Activated CD4-positive, CD25-positive, alpha-beta regulatory T cell treated with anti-CD3 and anti-CD28 coated beads, Interleukin-2, amount 50 U/mL, for 72 hours (primary cell): ENCODE measurements at regions not wholly inside any gene's neighbourhood (a gene's known extent, or its start where the extent isn't known, plus 50 kb on each side); places are given as distances from the start of the nearest gene placed in this dataset.
"Not testable (repeated sequence)": the region's sequence is repeated elsewhere in the genome, so short reads cannot be mapped to it uniquely, and the experiment has no call there.

ENCODE experiments used
- DNase-seq: peaks from one replicate; pipeline ENCODE4 v3.0.0; 2021

- not testable (repeated sequence) for DNase-seq
These were observed 131.5 kb upstream of the MED13 start for GRCh38 chr17:62196587-62196986.

GRCh38 chr17:62194401-62194800 is 129.3 kb upstream of the MED13 start:
- no peak for DNase-seq

GRCh38 chr17:62193249-62193648 is 128.2 kb upstream of the MED13 start:
- DNase-seq: no peak

- DNase-seq: no peak
These were observed 126.6 kb upstream of the MED13 start for GRCh38 chr17:62191390-62192361.

DNA sequence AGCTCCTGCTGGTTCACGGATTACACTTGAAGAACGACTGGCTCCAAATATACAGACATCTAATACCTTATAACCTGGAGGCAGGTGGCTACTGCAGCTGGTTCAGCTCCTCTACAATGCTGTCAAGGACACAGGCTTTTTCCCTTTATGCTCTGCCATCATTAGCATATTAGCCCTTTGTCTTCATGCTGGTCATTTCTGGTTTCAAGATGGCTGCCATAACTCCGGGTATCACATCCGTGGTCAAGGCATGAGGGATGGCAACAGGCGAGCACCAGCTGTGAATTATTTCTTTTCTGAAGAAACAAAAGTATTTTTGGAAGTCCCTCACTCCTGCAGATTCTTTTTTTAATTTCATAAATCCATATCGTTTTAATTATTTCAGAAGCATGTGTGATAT is 124.3 kb upstream of the MED13 start:
- no peak for DNase-seq

DNA sequence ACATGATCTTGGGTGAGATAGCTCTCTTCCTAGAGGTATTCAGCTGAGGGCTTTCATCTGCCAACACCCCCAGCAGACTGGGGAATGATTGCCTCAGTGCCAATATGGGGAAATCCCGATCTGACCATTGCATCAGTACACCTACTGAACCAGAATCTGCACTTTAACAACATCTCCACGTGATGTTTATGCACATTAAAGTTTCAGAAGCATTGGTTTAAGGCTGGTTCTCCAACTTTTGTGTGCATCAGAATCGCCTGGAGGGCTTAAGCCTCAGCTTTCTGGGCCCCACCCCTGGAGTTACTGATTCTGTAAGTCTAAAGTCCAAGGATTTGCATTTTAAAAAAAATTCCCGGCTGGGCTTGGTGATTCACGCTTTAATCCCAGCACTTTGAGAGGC is 123.6 kb upstream of the MED13 start:
- no peak for DNase-seq

DNA sequence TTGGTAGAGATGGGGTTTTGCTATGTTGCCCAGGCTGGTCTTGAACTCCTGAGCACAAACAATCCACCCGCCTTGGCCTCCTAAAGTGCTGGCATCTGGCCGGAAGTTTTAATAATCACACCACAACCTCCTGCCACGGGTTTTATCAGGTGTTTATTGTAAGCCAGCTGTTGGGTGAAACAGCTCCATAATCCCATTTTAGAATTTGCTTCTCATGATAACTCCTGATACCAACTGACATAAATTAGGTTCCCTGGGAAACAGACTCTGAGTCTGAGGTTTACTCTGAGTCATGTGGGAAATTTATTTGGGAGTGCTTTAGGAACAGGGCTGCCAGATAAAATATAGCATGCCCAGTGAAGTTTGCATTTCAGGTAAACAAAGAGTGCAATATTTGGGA is 122.6 kb upstream of the MED13 start:
- DNase-seq: no peak

- DNase-seq: no peak
These were observed 121.8 kb upstream of the MED13 start for GRCh38 chr17:62186841-62187240.

GRCh38 chr17:62180772-62181171 is 115.7 kb upstream of the MED13 start:
- no peak for DNase-seq

- no peak for DNase-seq
These were observed 114.6 kb upstream of the MED13 start for GRCh38 chr17:62179525-62180161.

DNA sequence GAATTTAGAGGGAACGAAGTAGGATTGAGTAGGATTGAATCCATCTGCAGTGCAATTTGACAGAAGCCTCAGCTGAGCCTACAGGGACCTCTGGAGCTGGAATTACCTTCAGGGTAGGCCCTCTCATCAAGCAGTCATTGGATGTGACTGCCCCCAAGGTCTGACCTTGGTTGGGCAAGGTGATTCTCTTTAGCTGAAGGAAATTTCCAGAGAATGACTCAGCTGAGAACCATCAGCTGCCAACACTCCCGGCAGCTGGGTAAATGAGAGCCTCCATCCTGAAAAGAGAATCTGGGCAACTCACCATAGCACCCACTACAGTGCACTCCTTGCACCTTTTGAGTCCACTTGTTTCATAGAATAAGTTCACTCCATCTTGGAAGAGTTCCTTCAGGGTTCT is 113.5 kb upstream of the MED13 start:
- DNase-seq: no peak

GRCh38 chr17:62172492-62173291 is 107.6 kb upstream of the MED13 start:
- no peak for DNase-seq

DNA sequence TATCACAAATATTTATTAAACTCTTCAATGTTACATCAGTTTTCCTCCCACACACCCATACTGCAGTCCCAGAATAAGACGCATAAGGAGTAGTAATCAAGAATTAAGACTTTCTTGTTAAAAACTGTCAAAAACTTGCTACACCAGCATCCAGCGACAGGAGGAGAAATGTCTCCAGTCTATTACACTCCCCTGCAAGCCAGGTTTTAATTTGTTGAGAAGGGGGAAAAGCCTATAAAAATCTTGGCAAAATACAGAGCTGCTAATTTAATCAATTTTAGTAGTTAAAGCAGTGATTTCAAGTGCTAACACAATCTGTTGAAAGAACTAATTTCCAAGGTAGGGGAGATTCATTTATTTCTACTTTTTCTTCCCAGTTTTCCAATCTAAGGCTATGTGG is 102.0 kb upstream of the MED13 start:
- no peak for DNase-seq

DNA sequence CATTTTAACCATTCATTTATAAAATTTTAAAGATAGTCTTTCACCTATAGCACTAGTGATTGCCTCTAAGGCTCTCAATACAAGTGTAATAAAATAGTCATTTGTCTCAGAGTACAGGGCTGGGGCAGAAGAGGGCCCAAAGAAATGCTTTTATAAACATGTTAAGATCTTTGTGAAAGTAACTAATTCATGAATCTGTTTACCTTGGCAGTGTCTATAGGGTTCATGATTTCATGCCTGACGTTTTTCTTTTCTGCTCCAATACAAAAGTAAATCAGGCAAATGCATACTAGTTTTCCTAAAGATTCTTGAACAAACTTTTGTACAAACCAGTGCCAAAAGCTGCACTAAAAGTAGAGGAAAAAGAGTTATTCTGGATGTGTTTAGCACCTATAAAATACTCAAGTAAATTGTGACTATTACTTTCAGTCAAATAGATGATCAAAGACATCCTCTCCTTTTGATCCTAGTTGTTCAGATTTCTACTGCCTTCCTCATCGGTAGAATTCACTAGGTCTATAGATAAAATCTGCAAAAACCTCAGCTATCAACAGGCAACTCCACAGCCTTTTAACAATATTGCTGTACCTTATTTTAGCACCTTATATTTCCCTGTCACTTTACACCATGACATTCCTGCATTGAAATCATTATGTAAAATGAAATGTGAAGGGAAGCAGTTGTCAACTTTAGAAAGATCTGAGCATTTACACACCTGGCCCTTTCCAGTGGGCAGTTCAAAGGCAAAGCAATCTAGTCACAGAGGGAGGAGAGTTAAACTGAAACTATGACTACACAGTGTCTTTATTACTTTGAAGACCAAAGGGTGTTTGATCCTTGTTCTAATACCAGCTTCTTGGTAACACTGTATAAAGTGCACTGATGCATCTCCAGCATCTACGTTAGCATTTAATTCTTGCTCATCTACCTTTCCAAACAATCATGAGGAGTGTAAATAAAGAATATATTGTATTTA is 100.0 kb upstream of the MED13 start:
- DNase-seq: no peak

DNA sequence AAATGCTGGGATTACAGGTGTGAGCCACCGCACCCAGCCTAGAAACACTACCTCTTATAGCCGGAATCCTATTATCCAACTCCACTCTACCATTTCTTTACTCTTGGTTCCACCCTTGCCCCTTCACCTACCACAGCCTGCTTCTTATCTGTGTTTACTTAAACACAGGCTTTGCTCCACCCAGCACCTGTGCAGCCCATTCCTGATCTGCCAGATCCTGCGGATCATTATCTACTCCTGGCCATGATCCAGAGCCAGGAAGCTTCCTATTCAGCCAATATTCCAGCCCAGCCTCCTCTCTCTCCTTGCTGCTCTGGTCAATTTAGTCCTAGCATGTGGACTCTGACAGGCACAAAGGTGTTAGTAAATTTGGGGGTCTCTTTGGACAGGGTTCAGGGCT is 98.8 kb upstream of the MED13 start:
- no peak for DNase-seq

DNA sequence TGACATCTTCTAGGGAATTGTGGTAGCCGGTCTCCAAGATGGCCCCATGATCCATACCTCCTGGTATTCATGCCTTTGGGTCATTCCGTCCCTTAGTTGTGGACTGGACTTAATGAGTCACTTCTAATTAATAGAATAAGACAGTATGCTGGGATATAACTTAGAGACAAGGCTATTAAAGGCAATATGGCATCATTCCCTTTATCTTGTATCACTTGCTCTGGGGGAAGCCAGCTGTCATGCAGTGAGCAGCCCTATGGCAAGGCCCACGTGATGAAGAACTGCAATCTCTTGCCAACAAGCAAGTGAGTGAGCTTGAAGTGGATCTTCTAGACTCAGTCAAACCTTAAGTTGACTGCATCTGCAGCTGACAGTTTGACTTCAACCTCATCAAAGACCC is 97.8 kb upstream of the MED13 start:
- DNase-seq: no peak

- DNase-seq: no peak
These were observed 96.5 kb upstream of the MED13 start for GRCh38 chr17:62161405-62162148.

GRCh38 chr17:62160816-62161215 is 95.7 kb upstream of the MED13 start:
- DNase-seq: no peak

GRCh38 chr17:62159994-62160393 is 94.9 kb upstream of the MED13 start:
- no peak for DNase-seq

DNA sequence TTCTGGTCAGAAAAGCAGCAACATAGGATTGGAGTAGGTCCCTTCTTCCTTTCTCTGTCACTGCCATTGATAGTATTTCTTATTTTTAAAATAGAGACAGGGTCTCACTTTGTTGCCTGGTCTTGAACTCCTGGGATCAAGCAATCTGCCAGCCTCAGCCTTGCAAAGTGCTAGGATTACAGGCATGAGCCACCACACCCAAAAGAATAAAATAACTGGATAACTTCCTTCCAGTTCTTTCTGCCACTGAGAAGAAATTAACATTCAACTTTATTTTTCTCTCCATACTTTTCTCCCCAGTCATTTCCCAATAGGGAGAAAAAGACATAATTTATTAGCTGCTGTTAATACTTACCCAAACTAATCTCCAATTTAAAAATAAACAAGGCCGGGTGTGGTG is 91.9 kb upstream of the MED13 start:
- DNase-seq: no peak

- DNase-seq: no peak
These were observed 89.8 kb upstream of the MED13 start for GRCh38 chr17:62154909-62155308.

DNA sequence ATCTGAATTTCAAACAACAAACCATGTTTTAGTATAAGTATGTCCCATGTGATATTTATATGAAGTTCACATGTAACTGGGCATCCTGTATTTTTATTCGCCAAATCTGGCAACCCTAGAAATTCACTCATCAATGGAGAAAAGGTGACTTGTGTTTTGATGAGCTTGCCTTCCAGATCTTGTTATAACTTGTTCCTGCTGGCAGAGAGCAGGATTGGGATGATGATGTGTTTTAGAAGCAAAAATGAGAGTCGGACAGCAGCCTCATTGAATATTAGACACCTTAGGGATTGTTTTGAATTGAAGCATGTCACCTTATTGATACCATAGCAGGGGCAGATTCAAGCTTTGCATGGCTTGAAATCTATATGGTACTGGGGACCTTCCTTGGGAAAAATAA is 85.4 kb upstream of the MED13 start:
- no peak for DNase-seq
